IMR-90 (cell line): ENCODE measurements at regions not wholly inside any gene's neighbourhood (a gene's known extent, or its start where the extent isn't known, plus 50 kb on each side); places are given as distances from the start of the nearest gene placed in this dataset.

ENCODE experiments used
- ATAC-seq: fragments of 200-7000 bp; cut with Tn5 transposase; 2 replicates; pipeline ENCODE4 v1.9.1; 2020; ENCODE audit warnings: low read depth, mild to moderate bottlenecking, moderate library complexity
- BruUV-seq: library from RNA; stranded (reverse); fragments of 400-500 nt; replicated peaks from 2 replicates; lab custom pipeline; 2021; lab: Mats Ljungman, UMichigan
- CTCF ChIA-PET: fragments of 300-600 bp; formaldehyde crosslinking; extraction: SDS; loops from one replicate; lab custom pipeline; 2021; ENCODE audit warnings: antibody characterized with exemption; lab: Yijun Ruan, JAX
- POLR2A ChIA-PET: fragments of 300-600 bp; sonication (Branson Sonifier 250); formaldehyde crosslinking; loops from one replicate; lab custom pipeline; 2022; ENCODE audit warnings: antibody characterized with exemption; ENCODE audit not compliant: unreplicated experiment; lab: Charles Lee
- DNase-seq: peaks from one replicate; pipeline ENCODE4 v3.0.0; 2013
- H2AFZ ChIP-seq: replicated peaks from 2 replicates; pipeline ENCODE3; 2013; ENCODE audit warnings: low read length, mild to moderate bottlenecking; ENCODE audit not compliant: poor library complexity
- H2AK5ac ChIP-seq: 2 replicates; pipeline ENCODE4 v1.6.1; 2013; ENCODE audit warnings: low read depth, low read length, inconsistent platforms
- H2AK9ac ChIP-seq: replicated peaks from 2 replicates; pipeline ENCODE3; 2013; ENCODE audit warnings: mild to moderate bottlenecking, low read depth, low read length, moderate library complexity; ENCODE audit not compliant: poor library complexity
- H2BK120ac ChIP-seq: 2 replicates; pipeline ENCODE4 v1.6.1; 2013; ENCODE audit warnings: low read depth, low read length, inconsistent platforms
- H2BK15ac ChIP-seq: 3 replicates; pipeline ENCODE4 v1.6.1; 2013; ENCODE audit warnings: low read depth, low read length, inconsistent platforms
- H2BK20ac ChIP-seq: 2 replicates; pipeline ENCODE4 v1.6.1; 2013; ENCODE audit warnings: low read depth, mild to moderate bottlenecking, inconsistent platforms, low read length, moderate library complexity
- H2BK5ac ChIP-seq: 2 replicates; pipeline ENCODE4 v1.6.1; 2013; ENCODE audit warnings: mild to moderate bottlenecking, low read depth, low read length, inconsistent platforms; ENCODE audit not compliant: poor library complexity, severe bottlenecking
- H3K14ac ChIP-seq: replicated peaks from 2 replicates; pipeline ENCODE4 v1.6.1; 2013; ENCODE audit warnings: low read depth, low read length, inconsistent platforms
- H3K18ac ChIP-seq: 2 replicates; pipeline ENCODE4 v1.6.1; 2013; ENCODE audit warnings: low read depth, low read length, control low read depth
- H3K23ac ChIP-seq: 2 replicates; pipeline ENCODE4 v1.6.1; 2013; ENCODE audit warnings: low read depth, low read length, inconsistent platforms
- H3K27ac ChIP-seq: 2 replicates; pipeline ENCODE4 v1.5.1; 2013; ENCODE audit warnings: mild to moderate bottlenecking, control low read depth, low read length; ENCODE audit not compliant: insufficient read depth
- H3K27me3 ChIP-seq: 2 replicates; pipeline ENCODE4 v1.6.1; 2013; ENCODE audit warnings: low read length; ENCODE audit not compliant: control insufficient read depth, insufficient read depth
- H3K36me3 ChIP-seq: 2 replicates; pipeline ENCODE4 v1.6.1; 2013; ENCODE audit warnings: low read length, mixed read lengths; ENCODE audit not compliant: control insufficient read depth, insufficient read depth
- H3K4ac ChIP-seq: 2 replicates; pipeline ENCODE4 v1.6.1; 2013; ENCODE audit warnings: low read depth, low read length, inconsistent platforms
- H3K4me1 ChIP-seq: 2 replicates; pipeline ENCODE4 v1.6.1; 2013; ENCODE audit warnings: low read length, mixed read lengths; ENCODE audit not compliant: control insufficient read depth, insufficient read depth
- H3K4me2 ChIP-seq: 2 replicates; pipeline ENCODE4 v1.6.1; 2013; ENCODE audit warnings: low read depth, mild to moderate bottlenecking, control low read depth, low read length, moderate library complexity
- H3K4me3 ChIP-seq: 2 replicates; pipeline ENCODE4 v1.5.1; 2013; ENCODE audit warnings: low read depth, mild to moderate bottlenecking, control low read depth, low read length, moderate library complexity; ENCODE audit not compliant: insufficient read depth
- H3K56ac ChIP-seq: 2 replicates; pipeline ENCODE4 v1.6.1; 2013; ENCODE audit warnings: low read length, inconsistent platforms; ENCODE audit not compliant: insufficient read depth; ENCODE audit errors: extremely low read depth
- H3K79me1 ChIP-seq, 2 experiments: 2 replicates each; pipeline ENCODE4 v1.6.1; 2013; ENCODE audit warnings: low read length in 2 of 2, inconsistent platforms in 1 of 2, low read depth in 1 of 2
- H3K9ac ChIP-seq: 2 replicates; pipeline ENCODE4 v1.6.1; 2013; ENCODE audit warnings: low read depth, low read length, control low read depth
- H3K9me1 ChIP-seq: 2 replicates; pipeline ENCODE4 v1.6.1; 2013; ENCODE audit warnings: low read length, inconsistent platforms; ENCODE audit not compliant: insufficient read depth
- H3K9me3 ChIP-seq: 2 replicates; pipeline ENCODE4 v1.6.1; 2013; ENCODE audit warnings: low read length; ENCODE audit not compliant: control insufficient read depth, insufficient read depth
- H4K20me1 ChIP-seq: 2 replicates; pipeline ENCODE4 v1.6.1; 2013; ENCODE audit warnings: low read length, inconsistent platforms; ENCODE audit not compliant: insufficient read depth
- H4K5ac ChIP-seq: 2 replicates; pipeline ENCODE4 v1.6.1; 2013; ENCODE audit warnings: mild to moderate bottlenecking, low read depth, low read length, control low read depth
- H4K8ac ChIP-seq, 2 experiments: 2 replicates each; pipeline ENCODE4 v1.6.1; 2013; ENCODE audit warnings: low read depth in 2 of 2, low read length in 2 of 2, control low read depth in 1 of 2, inconsistent platforms in 1 of 2
- H4K91ac ChIP-seq: 2 replicates; pipeline ENCODE4 v1.6.1; 2013; ENCODE audit warnings: low read depth, low read length, inconsistent platforms; ENCODE audit not compliant: insufficient read depth
- USF2 ChIP-seq: fragments of 150-350 bp; IDR thresholded peaks from 2 replicates; pipeline ENCODE4 v1.6.1; 2017; ENCODE audit warnings: mild to moderate bottlenecking, antibody characterized with exemption, low read length, low read depth
- WGBS, 2 experiments: methylation state at CpG; one replicate each; pipeline versions ENCODE4 v1.1.5 to v1.1.7; 2013; ENCODE audit warnings: missing lambda C conversion rate in 2 of 2; ENCODE audit not compliant: insufficient read length in 1 of 2; ENCODE audit errors: extremely low coverage in 2 of 2; 5-methylcytosine and 5-hydroxymethylcytosine counted together
- dilution Hi-C: fragments of 300-500 bp; cut with HindIII; formaldehyde crosslinking; loops from one replicate; pipeline ENCODE4 v1.14.3; 2018; ENCODE audit warnings: low sequenced_read_pairs; ENCODE audit not compliant: unreplicated experiment
- in situ Hi-C: fragments of 300-500 bp; cut with MboI; formaldehyde crosslinking; loops from 3 replicates; pipeline ENCODE4 v1.14.3; 2019; ENCODE audit warnings: low sequenced_read_pairs, inconsistent platforms, mixed read lengths
- intact Hi-C: fragments of 100-400 bp; cut with micrococcal nuclease; formaldehyde crosslinking; loops from 2 replicates; pipeline ENCODE4 v1.10.0; 2022

GRCh38 chr1:88523854-88524528 lies 160.1 kb upstream of the PKN2 start:
- Histone ChIP-seq H3K4ac (no peak overlapping the region), H2BK20ac (no peak overlapping the region), H2AK9ac (no peak overlapping the region), H2BK15ac (no peak overlapping the region), H3K14ac (no peak overlapping the region), H4K20me1 (no peaks in the 10 kb centered on the region), H2BK5ac (no peak overlapping the region), H3K36me3 (no peaks in the 10 kb centered on the region), H2AK5ac (no peak overlapping the region), H3K4me3 (no peak overlapping the region), H3K4me1 (no peaks in the 10 kb centered on the region), H3K79me1 (no peaks in the 10 kb centered on the region), H3K4me2 (no peak overlapping the region), H2BK120ac (no peak overlapping the region), H3K18ac (no peak overlapping the region), H3K9me1 (no peaks in the 10 kb centered on the region), H3K27me3 (no peaks in the 10 kb centered on the region), H3K23ac (no peak overlapping the region), H3K9ac (no peak overlapping the region), H3K56ac (no peak overlapping the region), H3K27ac (no peak overlapping the region), H4K5ac (no peak overlapping the region), H4K8ac (no peak overlapping the region), H4K91ac (no peak overlapping the region), H3K9me3 (no peaks in the 10 kb centered on the region), H2AFZ (no peak overlapping the region)
- no peak for ATAC-seq
- in situ Hi-C loops (no loop called here), intact Hi-C loops (no loop called here), dilution Hi-C loops (no loop called here)
- CTCF ChIA-PET = no interaction called here
- POLR2A ChIA-PET = no interaction called here
- no peak for TF ChIP-seq USF2
- no peak for DNase-seq
- WGBS, 2 experiments = no CpG with 5 or more reads among the region's 4 CpGs
- no TSS peak for BruUV-seq
